SK-N-SH treated with all-trans-retinoic acid at 6 μM for 48 hours (cell line): ENCODE measurements at regions not wholly inside any gene's neighbourhood (a gene's known extent, or its start where the extent isn't known, plus 50 kb on each side); places are given as distances from the start of the nearest gene placed in this dataset.

Experiments
- ATAC-seq: fragments of 200-7000 bp; cut with Tn5 transposase; 3 replicates; pipeline ENCODE4 v1.9.1; 2020; ENCODE audit warnings: mild to moderate bottlenecking, moderate library complexity
- ARNTL ChIP-seq: fragments of 450-650 bp; formaldehyde crosslinking; IDR thresholded peaks from 2 replicates; pipeline ENCODE4 v1.5.0; 2020; ENCODE audit warnings: low read depth, mild to moderate bottlenecking, moderate library complexity, borderline replicate concordance
- CREB5 ChIP-seq: fragments of 250-450 bp; sonication (Bioruptor Pico); IDR thresholded peaks from 2 replicates; pipeline ENCODE4 v1.5.1; 2020; ENCODE audit warnings: low read depth, mild to moderate bottlenecking, moderate library complexity
- CSDC2 ChIP-seq: fragments of 250-450 bp; sonication (Bioruptor Pico); IDR thresholded peaks from 2 replicates; pipeline ENCODE4 v1.5.0; 2020; ENCODE audit warnings: mild to moderate bottlenecking, moderate library complexity
- CSRNP3 ChIP-seq: fragments of 250-450 bp; sonication (Bioruptor Pico); IDR thresholded peaks from 2 replicates; pipeline ENCODE4 v1.5.1; 2021; ENCODE audit warnings: mild to moderate bottlenecking, moderate library complexity
- GLIS3 ChIP-seq: fragments of 250-450 bp; sonication (Bioruptor Pico); IDR thresholded peaks from 2 replicates; pipeline ENCODE4 v1.5.0; 2020; ENCODE audit warnings: mild to moderate bottlenecking, moderate library complexity
- ISL1 ChIP-seq: fragments of 250-450 bp; sonication (Bioruptor Pico); IDR thresholded peaks from 2 replicates; pipeline ENCODE4 v2.1.2; 2022; ENCODE audit warnings: mild to moderate bottlenecking, moderate library complexity
- OSR1 ChIP-seq: fragments of 250-450 bp; sonication (Bioruptor Pico); IDR thresholded peaks from 2 replicates; pipeline ENCODE4 v1.8.0; 2022; ENCODE audit warnings: moderate library complexity, mild to moderate bottlenecking, inconsistent platforms
- PATZ1 ChIP-seq: fragments of 250-450 bp; sonication (Bioruptor Pico); IDR thresholded peaks from 2 replicates; pipeline ENCODE4 v1.8.0; 2020; ENCODE audit warnings: mild to moderate bottlenecking, moderate library complexity, borderline replicate concordance
- POU6F1 ChIP-seq: fragments of 250-450 bp; sonication (Bioruptor Pico); IDR thresholded peaks from 2 replicates; pipeline ENCODE4 v1.8.0; 2021; ENCODE audit warnings: low read depth, mild to moderate bottlenecking, moderate library complexity, borderline replicate concordance
- PPARA ChIP-seq: fragments of 250-450 bp; sonication (Bioruptor Pico); IDR thresholded peaks from 2 replicates; pipeline ENCODE4 v1.5.0; 2020; ENCODE audit warnings: mild to moderate bottlenecking, borderline replicate concordance
- RARB ChIP-seq: fragments of 250-450 bp; sonication (Bioruptor Pico); IDR thresholded peaks from 2 replicates; pipeline ENCODE4 v1.8.0; 2021; ENCODE audit warnings: mild to moderate bottlenecking, moderate library complexity
- SNAI2 ChIP-seq: fragments of 250-450 bp; sonication (Bioruptor Pico); IDR thresholded peaks from 2 replicates; pipeline ENCODE4 v1.5.0; 2020; ENCODE audit warnings: mild to moderate bottlenecking, moderate library complexity
- TCF4 ChIP-seq: fragments of 250-450 bp; sonication (Bioruptor Pico); IDR thresholded peaks from 2 replicates; pipeline ENCODE4 v1.8.0; 2021; ENCODE audit warnings: mild to moderate bottlenecking, moderate library complexity, borderline replicate concordance
- TSHZ2 ChIP-seq: fragments of 250-450 bp; sonication (Bioruptor Pico); IDR thresholded peaks from 2 replicates; pipeline ENCODE4 v1.5.0; 2020; ENCODE audit warnings: mild to moderate bottlenecking, moderate library complexity
- ZC3H10 ChIP-seq: fragments of 250-450 bp; sonication (Bioruptor Pico); IDR thresholded peaks from 2 replicates; pipeline ENCODE4 v1.5.1; 2021; ENCODE audit warnings: mild to moderate bottlenecking, moderate library complexity
- ZFP3 ChIP-seq: fragments of 250-450 bp; sonication (Bioruptor Pico); IDR thresholded peaks from 2 replicates; pipeline ENCODE4 v1.5.0; 2020; ENCODE audit warnings: mild to moderate bottlenecking, moderate library complexity
- ZFP30 ChIP-seq: fragments of 450-650 bp; formaldehyde crosslinking; IDR thresholded peaks from 2 replicates; pipeline ENCODE4 v1.5.0; 2022; ENCODE audit warnings: mild to moderate bottlenecking, moderate library complexity
- ZNF70 ChIP-seq: fragments of 450-650 bp; formaldehyde crosslinking; IDR thresholded peaks from 2 replicates; pipeline ENCODE4 v1.5.0; 2020; ENCODE audit warnings: mild to moderate bottlenecking, moderate library complexity

- ATAC-seq: no peak
- TF ChIP-seq CSRNP3 (CRISPR knock-in tag) (no peak), OSR1 (CRISPR knock-in tag) (no peak), RARB (no peak), TSHZ2 (CRISPR knock-in tag) (no peak), GLIS3 (no peak), POU6F1 (no peak), ZC3H10 (CRISPR knock-in tag) (no peak), CSDC2 (CRISPR knock-in tag) (no peak), ISL1 (CRISPR knock-in tag) (no peak), PPARA (CRISPR knock-in tag) (no peak), ZNF70 (CRISPR knock-in tag) (no peak), TCF4 (CRISPR knock-in tag) (no peak), CREB5 (CRISPR knock-in tag) (no peak), SNAI2 (CRISPR knock-in tag) (no peak), PATZ1 (CRISPR knock-in tag) (no peak), ARNTL (CRISPR knock-in tag) (no peak)
Observed at GRCh38 chr13:74784959-74785358, 650.8 kb upstream of the KLF12 start.

GRCh38 chr13:74778946-74779345 lies 644.7 kb upstream of the KLF12 start:
- no peak for TF ChIP-seq ZFP30 (CRISPR knock-in tag)
- no peak for TF ChIP-seq TSHZ2 (CRISPR knock-in tag)
- TF ChIP-seq OSR1 (CRISPR knock-in tag): no peak
- TF ChIP-seq ISL1 (CRISPR knock-in tag): no peak
- no peak for TF ChIP-seq ZNF70 (CRISPR knock-in tag)
- no peak for TF ChIP-seq RARB
- TF ChIP-seq GLIS3: no peak
- TF ChIP-seq TCF4 (CRISPR knock-in tag): no peak
- no peak for TF ChIP-seq ZFP3
- TF ChIP-seq CREB5 (CRISPR knock-in tag): no peak
- ATAC-seq: no peak
